SK-N-SH (cell line): ENCODE measurements at regions not wholly inside any gene's neighbourhood (a gene's known extent, or its start where the extent isn't known, plus 50 kb on each side); places are given as distances from the start of the nearest gene placed in this dataset.

Source experiments
- CHD2 ChIP-seq: fragments of 150-350 bp; IDR thresholded peaks from 2 replicates; pipeline ENCODE4 v1.6.1; 2018; ENCODE audit warnings: low read length; ENCODE audit not compliant: partially characterized antibody
- FOXJ3 ChIP-seq: sonication (generic); formaldehyde crosslinking; IDR thresholded peaks from 2 replicates; pipeline ENCODE4 v1.5.1; 2020; ENCODE audit warnings: mild to moderate bottlenecking, missing genetic modification reagents
- FOXM1 ChIP-seq: IDR thresholded peaks from 2 replicates; pipeline ENCODE4 v1.4.0; 2012; ENCODE audit warnings: low read depth, mild to moderate bottlenecking
- MEF2A ChIP-seq: IDR thresholded peaks from 2 replicates; pipeline ENCODE4 v1.4.0; 2012; ENCODE audit warnings: low read depth, borderline replicate concordance
- POLR2AphosphoS5 ChIP-seq: IDR thresholded peaks from 2 replicates; pipeline ENCODE4 v1.6.1; 2012; ENCODE audit warnings: low read depth, low read length
- RAD21 ChIP-seq: IDR thresholded peaks from 2 replicates; pipeline ENCODE4 v1.6.1; 2012; ENCODE audit warnings: mild to moderate bottlenecking, low read length
- RCOR1 ChIP-seq: fragments of 150-350 bp; IDR thresholded peaks from 2 replicates; pipeline ENCODE4 v1.6.1; 2017; ENCODE audit warnings: antibody characterized with exemption, low read length
- SMC3 ChIP-seq: IDR thresholded peaks from 2 replicates; pipeline ENCODE4 v1.6.1; 2012; ENCODE audit warnings: low read depth, low read length, improper control_type of control experiment
- TCF12 ChIP-seq: IDR thresholded peaks from 2 replicates; pipeline ENCODE4 v1.4.0; 2012
- YY1 ChIP-seq: IDR thresholded peaks from 2 replicates; pipeline ENCODE4 v1.4.0; 2012; ENCODE audit warnings: low read depth, mild to moderate bottlenecking
- ZBTB33 ChIP-seq: IDR thresholded peaks from 2 replicates; pipeline ENCODE4 v1.4.0; 2012; ENCODE audit warnings: low read depth, borderline replicate concordance
- TF ChIP-seq, protein P1 (sequence below): IDR thresholded peaks from 2 replicates; pipeline ENCODE4 v1.6.1; 2012; ENCODE audit warnings: mild to moderate bottlenecking, low read depth, low read length, moderate library complexity
- TF ChIP-seq, protein P2 (sequence below): fragments of 200-600 bp; sonication (generic); IDR thresholded peaks from 2 replicates; pipeline ENCODE4 v1.6.1; 2017; ENCODE audit warnings: antibody characterized with exemption, mild to moderate bottlenecking, moderate library complexity
- TF ChIP-seq, protein P3 (sequence below): IDR thresholded peaks from 2 replicates; pipeline ENCODE4 v1.4.0; 2012; ENCODE audit warnings: low read depth

GRCh38 chr7:156543699-156544598 is 96.6 kb upstream of the RNF32 start:
- TF ChIP-seq, protein P1, sequence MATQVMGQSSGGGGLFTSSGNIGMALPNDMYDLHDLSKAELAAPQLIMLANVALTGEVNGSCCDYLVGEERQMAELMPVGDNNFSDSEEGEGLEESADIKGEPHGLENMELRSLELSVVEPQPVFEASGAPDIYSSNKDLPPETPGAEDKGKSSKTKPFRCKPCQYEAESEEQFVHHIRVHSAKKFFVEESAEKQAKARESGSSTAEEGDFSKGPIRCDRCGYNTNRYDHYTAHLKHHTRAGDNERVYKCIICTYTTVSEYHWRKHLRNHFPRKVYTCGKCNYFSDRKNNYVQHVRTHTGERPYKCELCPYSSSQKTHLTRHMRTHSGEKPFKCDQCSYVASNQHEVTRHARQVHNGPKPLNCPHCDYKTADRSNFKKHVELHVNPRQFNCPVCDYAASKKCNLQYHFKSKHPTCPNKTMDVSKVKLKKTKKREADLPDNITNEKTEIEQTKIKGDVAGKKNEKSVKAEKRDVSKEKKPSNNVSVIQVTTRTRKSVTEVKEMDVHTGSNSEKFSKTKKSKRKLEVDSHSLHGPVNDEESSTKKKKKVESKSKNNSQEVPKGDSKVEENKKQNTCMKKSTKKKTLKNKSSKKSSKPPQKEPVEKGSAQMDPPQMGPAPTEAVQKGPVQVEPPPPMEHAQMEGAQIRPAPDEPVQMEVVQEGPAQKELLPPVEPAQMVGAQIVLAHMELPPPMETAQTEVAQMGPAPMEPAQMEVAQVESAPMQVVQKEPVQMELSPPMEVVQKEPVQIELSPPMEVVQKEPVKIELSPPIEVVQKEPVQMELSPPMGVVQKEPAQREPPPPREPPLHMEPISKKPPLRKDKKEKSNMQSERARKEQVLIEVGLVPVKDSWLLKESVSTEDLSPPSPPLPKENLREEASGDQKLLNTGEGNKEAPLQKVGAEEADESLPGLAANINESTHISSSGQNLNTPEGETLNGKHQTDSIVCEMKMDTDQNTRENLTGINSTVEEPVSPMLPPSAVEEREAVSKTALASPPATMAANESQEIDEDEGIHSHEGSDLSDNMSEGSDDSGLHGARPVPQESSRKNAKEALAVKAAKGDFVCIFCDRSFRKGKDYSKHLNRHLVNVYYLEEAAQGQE: no peak
- TF ChIP-seq, protein P2, sequence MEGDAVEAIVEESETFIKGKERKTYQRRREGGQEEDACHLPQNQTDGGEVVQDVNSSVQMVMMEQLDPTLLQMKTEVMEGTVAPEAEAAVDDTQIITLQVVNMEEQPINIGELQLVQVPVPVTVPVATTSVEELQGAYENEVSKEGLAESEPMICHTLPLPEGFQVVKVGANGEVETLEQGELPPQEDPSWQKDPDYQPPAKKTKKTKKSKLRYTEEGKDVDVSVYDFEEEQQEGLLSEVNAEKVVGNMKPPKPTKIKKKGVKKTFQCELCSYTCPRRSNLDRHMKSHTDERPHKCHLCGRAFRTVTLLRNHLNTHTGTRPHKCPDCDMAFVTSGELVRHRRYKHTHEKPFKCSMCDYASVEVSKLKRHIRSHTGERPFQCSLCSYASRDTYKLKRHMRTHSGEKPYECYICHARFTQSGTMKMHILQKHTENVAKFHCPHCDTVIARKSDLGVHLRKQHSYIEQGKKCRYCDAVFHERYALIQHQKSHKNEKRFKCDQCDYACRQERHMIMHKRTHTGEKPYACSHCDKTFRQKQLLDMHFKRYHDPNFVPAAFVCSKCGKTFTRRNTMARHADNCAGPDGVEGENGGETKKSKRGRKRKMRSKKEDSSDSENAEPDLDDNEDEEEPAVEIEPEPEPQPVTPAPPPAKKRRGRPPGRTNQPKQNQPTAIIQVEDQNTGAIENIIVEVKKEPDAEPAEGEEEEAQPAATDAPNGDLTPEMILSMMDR: no peak
- TF ChIP-seq RAD21 (no peak), SMC3 (no peak), POLR2AphosphoS5 (no peak), CHD2 (no peak), TCF12 (no peak), FOXM1 (no peak), MEF2A (no peak), YY1 (no peak), RCOR1 (no peak), FOXJ3 (CRISPR knock-in tag) (no peak), ZBTB33 (no peak)
- TF ChIP-seq, protein P3, sequence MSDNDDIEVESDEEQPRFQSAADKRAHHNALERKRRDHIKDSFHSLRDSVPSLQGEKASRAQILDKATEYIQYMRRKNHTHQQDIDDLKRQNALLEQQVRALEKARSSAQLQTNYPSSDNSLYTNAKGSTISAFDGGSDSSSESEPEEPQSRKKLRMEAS: no peak
